IMR-90 (cell line): ENCODE measurements at regions not wholly inside any gene's neighbourhood (a gene's known extent, or its start where the extent isn't known, plus 50 kb on each side); places are given as distances from the start of the nearest gene placed in this dataset.

Source experiments
- ATAC-seq: fragments of 200-7000 bp; cut with Tn5 transposase; 2 replicates; pipeline ENCODE4 v1.9.1; 2020; ENCODE audit warnings: low read depth, mild to moderate bottlenecking, moderate library complexity
- BruUV-seq: library from RNA; stranded (reverse); fragments of 400-500 nt; replicated peaks from 2 replicates; lab custom pipeline; 2021; lab: Mats Ljungman, UMichigan
- CTCF ChIA-PET: fragments of 300-600 bp; formaldehyde crosslinking; extraction: SDS; loops from one replicate; lab custom pipeline; 2021; ENCODE audit warnings: antibody characterized with exemption; lab: Yijun Ruan, JAX
- POLR2A ChIA-PET: fragments of 300-600 bp; sonication (Branson Sonifier 250); formaldehyde crosslinking; loops from one replicate; lab custom pipeline; 2022; ENCODE audit warnings: antibody characterized with exemption; ENCODE audit not compliant: unreplicated experiment; lab: Charles Lee
- DNase-seq: peaks from one replicate; pipeline ENCODE4 v3.0.0; 2013
- H2AFZ ChIP-seq: replicated peaks from 2 replicates; pipeline ENCODE3; 2013; ENCODE audit warnings: low read length, mild to moderate bottlenecking; ENCODE audit not compliant: poor library complexity
- H2AK5ac ChIP-seq: 2 replicates; pipeline ENCODE4 v1.6.1; 2013; ENCODE audit warnings: low read depth, low read length, inconsistent platforms
- H2AK9ac ChIP-seq: replicated peaks from 2 replicates; pipeline ENCODE3; 2013; ENCODE audit warnings: mild to moderate bottlenecking, low read depth, low read length, moderate library complexity; ENCODE audit not compliant: poor library complexity
- H2BK120ac ChIP-seq: 2 replicates; pipeline ENCODE4 v1.6.1; 2013; ENCODE audit warnings: low read depth, low read length, inconsistent platforms
- H2BK15ac ChIP-seq: 3 replicates; pipeline ENCODE4 v1.6.1; 2013; ENCODE audit warnings: low read depth, low read length, inconsistent platforms
- H2BK20ac ChIP-seq: 2 replicates; pipeline ENCODE4 v1.6.1; 2013; ENCODE audit warnings: low read depth, mild to moderate bottlenecking, inconsistent platforms, low read length, moderate library complexity
- H2BK5ac ChIP-seq: 2 replicates; pipeline ENCODE4 v1.6.1; 2013; ENCODE audit warnings: mild to moderate bottlenecking, low read depth, low read length, inconsistent platforms; ENCODE audit not compliant: poor library complexity, severe bottlenecking
- H3K14ac ChIP-seq: replicated peaks from 2 replicates; pipeline ENCODE4 v1.6.1; 2013; ENCODE audit warnings: low read depth, low read length, inconsistent platforms
- H3K18ac ChIP-seq: 2 replicates; pipeline ENCODE4 v1.6.1; 2013; ENCODE audit warnings: low read depth, low read length, control low read depth
- H3K23ac ChIP-seq: 2 replicates; pipeline ENCODE4 v1.6.1; 2013; ENCODE audit warnings: low read depth, low read length, inconsistent platforms
- H3K27ac ChIP-seq: 2 replicates; pipeline ENCODE4 v1.5.1; 2013; ENCODE audit warnings: mild to moderate bottlenecking, control low read depth, low read length; ENCODE audit not compliant: insufficient read depth
- H3K27me3 ChIP-seq: 2 replicates; pipeline ENCODE4 v1.6.1; 2013; ENCODE audit warnings: low read length; ENCODE audit not compliant: control insufficient read depth, insufficient read depth
- H3K36me3 ChIP-seq: 2 replicates; pipeline ENCODE4 v1.6.1; 2013; ENCODE audit warnings: low read length, mixed read lengths; ENCODE audit not compliant: control insufficient read depth, insufficient read depth
- H3K4ac ChIP-seq: 2 replicates; pipeline ENCODE4 v1.6.1; 2013; ENCODE audit warnings: low read depth, low read length, inconsistent platforms
- H3K4me1 ChIP-seq: 2 replicates; pipeline ENCODE4 v1.6.1; 2013; ENCODE audit warnings: low read length, mixed read lengths; ENCODE audit not compliant: control insufficient read depth, insufficient read depth
- H3K4me2 ChIP-seq: 2 replicates; pipeline ENCODE4 v1.6.1; 2013; ENCODE audit warnings: low read depth, mild to moderate bottlenecking, control low read depth, low read length, moderate library complexity
- H3K4me3 ChIP-seq: 2 replicates; pipeline ENCODE4 v1.5.1; 2013; ENCODE audit warnings: low read depth, mild to moderate bottlenecking, control low read depth, low read length, moderate library complexity; ENCODE audit not compliant: insufficient read depth
- H3K56ac ChIP-seq: 2 replicates; pipeline ENCODE4 v1.6.1; 2013; ENCODE audit warnings: low read length, inconsistent platforms; ENCODE audit not compliant: insufficient read depth; ENCODE audit errors: extremely low read depth
- H3K79me1 ChIP-seq, 2 experiments: 2 replicates each; pipeline ENCODE4 v1.6.1; 2013; ENCODE audit warnings: low read length in 2 of 2, inconsistent platforms in 1 of 2, low read depth in 1 of 2
- H3K9ac ChIP-seq: 2 replicates; pipeline ENCODE4 v1.6.1; 2013; ENCODE audit warnings: low read depth, low read length, control low read depth
- H3K9me1 ChIP-seq: 2 replicates; pipeline ENCODE4 v1.6.1; 2013; ENCODE audit warnings: low read length, inconsistent platforms; ENCODE audit not compliant: insufficient read depth
- H3K9me3 ChIP-seq: 2 replicates; pipeline ENCODE4 v1.6.1; 2013; ENCODE audit warnings: low read length; ENCODE audit not compliant: control insufficient read depth, insufficient read depth
- H4K20me1 ChIP-seq: 2 replicates; pipeline ENCODE4 v1.6.1; 2013; ENCODE audit warnings: low read length, inconsistent platforms; ENCODE audit not compliant: insufficient read depth
- H4K5ac ChIP-seq: 2 replicates; pipeline ENCODE4 v1.6.1; 2013; ENCODE audit warnings: mild to moderate bottlenecking, low read depth, low read length, control low read depth
- H4K8ac ChIP-seq, 2 experiments: 2 replicates each; pipeline ENCODE4 v1.6.1; 2013; ENCODE audit warnings: low read depth in 2 of 2, low read length in 2 of 2, control low read depth in 1 of 2, inconsistent platforms in 1 of 2
- H4K91ac ChIP-seq: 2 replicates; pipeline ENCODE4 v1.6.1; 2013; ENCODE audit warnings: low read depth, low read length, inconsistent platforms; ENCODE audit not compliant: insufficient read depth
- BHLHE40 ChIP-seq: fragments of 150-350 bp; IDR thresholded peaks from 2 replicates; pipeline ENCODE4 v1.6.1; 2016; ENCODE audit warnings: mild to moderate bottlenecking, low read depth, low read length
- CEBPB ChIP-seq: IDR thresholded peaks from 2 replicates; pipeline ENCODE4 v1.6.1; 2012; ENCODE audit warnings: low read depth, low read length, improper control_type of control experiment
- CHD1 ChIP-seq: IDR thresholded peaks from 2 replicates; pipeline ENCODE4 v1.6.1; 2012; ENCODE audit warnings: low read depth, low read length, improper control_type of control experiment
- FOS ChIP-seq: fragments of 150-350 bp; IDR thresholded peaks from 2 replicates; pipeline ENCODE4 v1.6.1; 2016; ENCODE audit warnings: low read depth, low read length
- MXI1 ChIP-seq: IDR thresholded peaks from 2 replicates; pipeline ENCODE4 v1.6.1; 2012; ENCODE audit warnings: low read depth, mild to moderate bottlenecking, low read length, moderate library complexity, borderline replicate concordance
- RFX5 ChIP-seq: IDR thresholded peaks from 2 replicates; pipeline ENCODE4 v1.8.0; 2012; ENCODE audit warnings: low read depth, mild to moderate bottlenecking, low read length, moderate library complexity
- WGBS, 2 experiments: methylation state at CpG; one replicate each; pipeline versions ENCODE4 v1.1.5 to v1.1.7; 2013; ENCODE audit warnings: missing lambda C conversion rate in 2 of 2; ENCODE audit not compliant: insufficient read length in 1 of 2; ENCODE audit errors: extremely low coverage in 2 of 2; 5-methylcytosine and 5-hydroxymethylcytosine counted together
- dilution Hi-C: fragments of 300-500 bp; cut with HindIII; formaldehyde crosslinking; loops from one replicate; pipeline ENCODE4 v1.14.3; 2018; ENCODE audit warnings: low sequenced_read_pairs; ENCODE audit not compliant: unreplicated experiment
- in situ Hi-C: fragments of 300-500 bp; cut with MboI; formaldehyde crosslinking; loops from 3 replicates; pipeline ENCODE4 v1.14.3; 2019; ENCODE audit warnings: low sequenced_read_pairs, inconsistent platforms, mixed read lengths
- intact Hi-C: fragments of 100-400 bp; cut with micrococcal nuclease; formaldehyde crosslinking; loops from 2 replicates; pipeline ENCODE4 v1.10.0; 2022
- TF ChIP-seq, protein P1 (sequence below): fragments of 150-350 bp; IDR thresholded peaks from 2 replicates; pipeline ENCODE4 v1.6.1; 2017; ENCODE audit warnings: mild to moderate bottlenecking, antibody characterized with exemption, low read length, low read depth
- TF ChIP-seq, protein P2 (sequence below): conservative IDR thresholded peaks from 2 replicates; pipeline ENCODE4 v1.5.1; 2012; ENCODE audit warnings: mild to moderate bottlenecking, low read depth, low read length, improper control_type of control experiment

- Histone ChIP-seq H2BK120ac (peak overlapping the region; percentile 58), H3K14ac (no peak overlapping the region), H3K9me1 (peaks cover 15% of the 10 kb centered on the region), H3K4me1 (peaks cover 23% of the 10 kb centered on the region), H2BK15ac (0 out of 3 replicates have a peak overlapping the region, but pooled peaks have one; percentile 13), H3K23ac (no peak overlapping the region), H2AK5ac (no peak overlapping the region; the same call in 1 of the 2 replicates), H3K56ac (no peak overlapping the region), H4K20me1 (no peaks in the 10 kb centered on the region), H2BK20ac (peak overlapping the region; percentile 4; the same call in 1 of the 2 replicates), H3K4me2 (peak overlapping the region; percentile 27; the same call in 1 of the 2 replicates), H3K27ac (no peak overlapping the region), H2AFZ (no peak overlapping the region), H3K27me3 (no peaks in the 10 kb centered on the region), H2BK5ac (no peak overlapping the region), H3K4me3 (no peak overlapping the region), H4K5ac (no peak overlapping the region), H3K9ac (no peak overlapping the region), H3K36me3 (no peaks in the 10 kb centered on the region), H3K79me1 (no peaks in the 10 kb centered on the region), H3K4ac (peak overlapping the region; percentile 12; the same call in 1 of the 2 replicates), H2AK9ac (no peak overlapping the region), H4K8ac (peak overlapping the region in 1 of 2 experiments; percentile 52; a peak in 1 of 4 replicates), H3K18ac (no peak overlapping the region), H3K9me3 (no peaks in the 10 kb centered on the region), H4K91ac (no peak overlapping the region)
- no TSS peak for BruUV-seq
- ATAC-seq (peak; percentile 61), DNase-seq (peak; percentile 79)
- in situ Hi-C loops, result no loop called here
- TF ChIP-seq RFX5 (no peak), MXI1 (no peak), CHD1 (no peak), BHLHE40 (peak; percentile 84), CEBPB (peak; percentile 85), FOS (peak; percentile 42)
- TF ChIP-seq, protein P1, sequence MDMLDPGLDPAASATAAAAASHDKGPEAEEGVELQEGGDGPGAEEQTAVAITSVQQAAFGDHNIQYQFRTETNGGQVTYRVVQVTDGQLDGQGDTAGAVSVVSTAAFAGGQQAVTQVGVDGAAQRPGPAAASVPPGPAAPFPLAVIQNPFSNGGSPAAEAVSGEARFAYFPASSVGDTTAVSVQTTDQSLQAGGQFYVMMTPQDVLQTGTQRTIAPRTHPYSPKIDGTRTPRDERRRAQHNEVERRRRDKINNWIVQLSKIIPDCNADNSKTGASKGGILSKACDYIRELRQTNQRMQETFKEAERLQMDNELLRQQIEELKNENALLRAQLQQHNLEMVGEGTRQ, result peak; percentile 51; the same call in 1 of the 2 replicates
- TF ChIP-seq, protein P2, sequence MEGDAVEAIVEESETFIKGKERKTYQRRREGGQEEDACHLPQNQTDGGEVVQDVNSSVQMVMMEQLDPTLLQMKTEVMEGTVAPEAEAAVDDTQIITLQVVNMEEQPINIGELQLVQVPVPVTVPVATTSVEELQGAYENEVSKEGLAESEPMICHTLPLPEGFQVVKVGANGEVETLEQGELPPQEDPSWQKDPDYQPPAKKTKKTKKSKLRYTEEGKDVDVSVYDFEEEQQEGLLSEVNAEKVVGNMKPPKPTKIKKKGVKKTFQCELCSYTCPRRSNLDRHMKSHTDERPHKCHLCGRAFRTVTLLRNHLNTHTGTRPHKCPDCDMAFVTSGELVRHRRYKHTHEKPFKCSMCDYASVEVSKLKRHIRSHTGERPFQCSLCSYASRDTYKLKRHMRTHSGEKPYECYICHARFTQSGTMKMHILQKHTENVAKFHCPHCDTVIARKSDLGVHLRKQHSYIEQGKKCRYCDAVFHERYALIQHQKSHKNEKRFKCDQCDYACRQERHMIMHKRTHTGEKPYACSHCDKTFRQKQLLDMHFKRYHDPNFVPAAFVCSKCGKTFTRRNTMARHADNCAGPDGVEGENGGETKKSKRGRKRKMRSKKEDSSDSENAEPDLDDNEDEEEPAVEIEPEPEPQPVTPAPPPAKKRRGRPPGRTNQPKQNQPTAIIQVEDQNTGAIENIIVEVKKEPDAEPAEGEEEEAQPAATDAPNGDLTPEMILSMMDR, result no peak
- dilution Hi-C loops, result no loop called here
- ChIA-PET CTCF (no interaction called here), POLR2A (no interaction called here)
- 68% methylated on average over 2 of the region's 4 CpGs; no CpG with 5 or more reads in 1 of the 2 experiments for WGBS, 2 experiments
- intact Hi-C loops, result loop anchor here (10.0 kb wide), 1 partner anchor 179 kb away; no protein-coding TSS in a partner anchor
Observed at GRCh38 chr6:149213829-149214228, 103.7 kb upstream of the TAB2 start.
